ENCODE measurements at regions not wholly inside any gene's neighbourhood (a gene's known extent, or its start where the extent isn't known, plus 50 kb on each side); places are given as distances from the start of the nearest gene placed in this dataset.

- Histone ChIP-seq H3K27ac (ENCODE audit: low read depth in 1 of 2, low read length in 2 of 2) (no peak overlapping the region), H3K4me3 (ENCODE audit: low read depth in 1 of 3, low read length in 3 of 3) (no peak overlapping the region), H3K9me3 (ENCODE audit: control insufficient read depth in 4 of 4, low read length in 3 of 4) (no peaks in the 10 kb centered on the region), H3K36me3 (ENCODE audit: control insufficient read depth in 4 of 4, insufficient read depth in 3 of 4, low read depth in 1 of 4, low read length in 3 of 4) (no peaks in the 10 kb centered on the region), H3K9ac (ENCODE audit: low read depth in 1 of 2, low read length in 2 of 2) (no peak overlapping the region), H3K4me1 (ENCODE audit: control insufficient read depth in 4 of 4, insufficient read depth in 4 of 4, low read length in 3 of 4) (no peaks in the 10 kb centered on the region), H3K27me3 (ENCODE audit: control insufficient read depth in 4 of 4, insufficient read depth in 4 of 4, low read length in 3 of 4) (no peaks in the 10 kb centered on the region)
- DNase-seq (ENCODE audit: low spot score): no peak
- TF ChIP-seq SP1 (IDR thresholded peaks at IDR 0.05): no peak
- no peak for TF ChIP-seq ATF3 (IDR thresholded peaks at IDR 0.05)
- no peak for TF ChIP-seq HNF4G (IDR thresholded peaks at IDR 0.05)
- TF ChIP-seq CTCF (IDR thresholded peaks at IDR 0.05; ENCODE audit: low read depth, low read length, missing input control): no peak
- TF ChIP-seq TAF1 (conservative IDR thresholded peaks at IDR 0.05): no peak
- no peak for TF ChIP-seq MAX (IDR thresholded peaks at IDR 0.05)
- TF ChIP-seq YY1 (IDR thresholded peaks at IDR 0.05): no peak
- no peak for TF ChIP-seq NR2F2 (IDR thresholded peaks at IDR 0.05)
- no peak for TF ChIP-seq FOXA2 (IDR thresholded peaks at IDR 0.05)
- no peak for TF ChIP-seq REST (IDR thresholded peaks at IDR 0.05)
- no peak for TF ChIP-seq RAD21 (IDR thresholded peaks at IDR 0.05)
- no peak for TF ChIP-seq JUND (IDR thresholded peaks at IDR 0.05)
- no peak for TF ChIP-seq FOXA1 (IDR thresholded peaks at IDR 0.05)
- TF ChIP-seq GABPA (IDR thresholded peaks at IDR 0.05 in 1 of 2, conservative IDR thresholded peaks at IDR 0.05 in 1 of 2): no peak
- TF ChIP-seq HNF4A (conservative IDR thresholded peaks at IDR 0.05): no peak
- TF ChIP-seq ZBTB33 (IDR thresholded peaks at IDR 0.05): no peak
- no peak for TF ChIP-seq EGR1 (IDR thresholded peaks at IDR 0.05; ENCODE audit: low read depth in 2 of 2)
- no peak for TF ChIP-seq RXRA (IDR thresholded peaks at IDR 0.05)
- WGBS: 66% methylated on average over 2 of the region's 2 CpGs
Observed at GRCh38 chr6:91718198-91718597, 1131.3 kb upstream of the MAP3K7 start.

GRCh38 chr6:91717094-91717493 lies 1130.2 kb upstream of the MAP3K7 start:
- Histone ChIP-seq H3K4me3 (ENCODE audit: low read depth in 1 of 3, low read length in 3 of 3) (no peak overlapping the region), H3K4me1 (ENCODE audit: control insufficient read depth in 4 of 4, insufficient read depth in 4 of 4, low read length in 3 of 4) (no peaks in the 10 kb centered on the region), H3K9ac (ENCODE audit: low read depth in 1 of 2, low read length in 2 of 2) (no peak overlapping the region), H3K27me3 (ENCODE audit: control insufficient read depth in 4 of 4, insufficient read depth in 4 of 4, low read length in 3 of 4) (no peaks in the 10 kb centered on the region), H3K27ac (ENCODE audit: low read depth in 1 of 2, low read length in 2 of 2) (no peak overlapping the region), H3K36me3 (ENCODE audit: control insufficient read depth in 4 of 4, insufficient read depth in 3 of 4, low read depth in 1 of 4, low read length in 3 of 4) (no peaks in the 10 kb centered on the region), H3K9me3 (ENCODE audit: control insufficient read depth in 4 of 4, low read length in 3 of 4) (no peaks in the 10 kb centered on the region)
- no peak for DNase-seq (ENCODE audit: low spot score)
- TF ChIP-seq REST (IDR thresholded peaks at IDR 0.05) (no peak), TAF1 (conservative IDR thresholded peaks at IDR 0.05) (no peak), MAX (IDR thresholded peaks at IDR 0.05) (no peak)

Data from liver (tissue), 8 donors.